ENCODE measurements at regions not wholly inside any gene's neighbourhood (a gene's known extent, or its start where the extent isn't known, plus 50 kb on each side); places are given as distances from the start of the nearest gene placed in this dataset.
"Not testable (repeated sequence)": the region's sequence is repeated elsewhere in the genome, so short reads cannot be mapped to it uniquely, and the experiment has no call there.

DNA sequence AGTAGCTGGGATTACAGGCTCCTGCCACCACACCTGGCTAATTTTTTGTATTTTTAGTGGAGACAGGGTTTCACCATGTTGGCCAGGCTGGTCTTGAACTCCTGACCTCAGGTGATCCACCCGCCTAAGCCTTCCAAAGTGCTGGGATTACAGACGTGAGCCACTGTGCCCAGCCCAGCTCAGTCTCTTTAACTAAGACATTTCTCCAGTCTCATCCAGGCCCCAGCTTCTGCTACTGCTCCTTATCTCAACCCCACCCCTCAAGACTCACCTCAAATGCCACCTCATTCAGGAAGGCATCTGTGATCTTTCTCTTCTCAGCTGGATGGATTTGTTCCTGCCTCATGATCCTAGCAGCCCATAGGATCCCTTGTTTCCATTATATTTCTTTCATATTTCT, 85.9 kb upstream of the GRAMD1B start:
- not testable (repeated sequence) for TF ChIP-seq YY1 (IDR thresholded peaks at IDR 0.05; ENCODE audit: insufficient read depth, insufficient read length); SUZ12 (IDR thresholded peaks at IDR 0.05; ENCODE audit: extremely low read depth, insufficient read depth, insufficient read length)

Measured in NT2/D1 (cell line).